ENCODE measurements at regions not wholly inside any gene's neighbourhood (a gene's known extent, or its start where the extent isn't known, plus 50 kb on each side); places are given as distances from the start of the nearest gene placed in this dataset.

GRCh38 chr16:51443934-51444333, 292.9 kb upstream of the SALL1 start:
- DNase-seq: no peak

DNA sequence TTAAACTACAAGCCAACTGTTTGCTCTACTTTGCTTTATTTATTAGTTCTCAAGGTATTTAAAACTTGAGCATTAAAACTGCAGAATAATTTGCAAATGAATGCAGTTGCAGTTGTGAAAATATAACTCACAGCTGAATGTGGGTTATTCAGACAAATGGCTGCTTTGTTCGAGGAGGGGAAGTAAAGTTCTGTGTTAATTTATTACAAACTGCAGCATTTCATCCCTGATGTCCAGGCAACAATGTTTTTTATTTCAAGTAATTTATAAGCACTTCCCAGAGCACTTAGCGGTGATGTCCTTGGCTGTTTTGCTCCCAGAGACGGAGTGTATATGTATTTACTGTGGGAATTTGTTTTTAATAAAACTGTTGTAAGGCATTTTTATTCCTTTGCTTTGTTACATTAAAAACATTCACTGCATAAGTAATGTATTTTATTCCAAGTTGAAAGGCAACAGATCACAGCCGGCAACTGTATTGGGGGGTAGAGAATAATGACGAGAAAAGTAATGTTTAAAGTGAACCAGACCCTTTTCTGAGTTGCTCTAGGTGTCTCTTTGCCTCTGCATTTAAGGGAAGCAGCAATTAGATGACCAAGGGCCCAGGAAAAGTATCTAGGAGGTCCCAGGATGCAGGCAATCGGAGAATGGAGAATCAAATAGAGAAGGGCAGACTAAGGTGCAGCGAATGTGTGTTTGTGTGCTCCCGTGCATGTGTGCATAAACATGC, 291.2 kb upstream of the SALL1 start:
- no peak for DNase-seq

- DNase-seq: no peak
Observed at GRCh38 chr16:51440131-51440889, 289.2 kb upstream of the SALL1 start.

DNA sequence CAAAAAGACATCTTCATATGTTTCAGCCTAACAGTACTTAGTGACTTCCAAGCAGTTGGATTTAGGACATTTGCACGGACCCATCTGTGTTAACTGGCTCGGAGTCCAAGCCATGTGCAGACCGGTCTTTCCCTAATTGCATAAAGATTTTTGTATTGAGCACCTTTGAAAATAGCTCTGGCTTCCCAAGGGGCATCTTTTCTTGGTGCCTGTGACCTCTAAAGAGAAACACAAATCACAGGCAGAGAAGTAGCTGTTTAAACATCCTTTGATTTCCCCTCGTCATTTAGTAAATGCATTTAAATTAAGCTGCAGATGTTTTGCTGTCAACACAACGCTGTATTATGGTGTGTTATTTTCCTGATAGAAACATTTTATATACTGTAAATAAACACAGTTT, 288.2 kb upstream of the SALL1 start:
- no peak for DNase-seq

DNA sequence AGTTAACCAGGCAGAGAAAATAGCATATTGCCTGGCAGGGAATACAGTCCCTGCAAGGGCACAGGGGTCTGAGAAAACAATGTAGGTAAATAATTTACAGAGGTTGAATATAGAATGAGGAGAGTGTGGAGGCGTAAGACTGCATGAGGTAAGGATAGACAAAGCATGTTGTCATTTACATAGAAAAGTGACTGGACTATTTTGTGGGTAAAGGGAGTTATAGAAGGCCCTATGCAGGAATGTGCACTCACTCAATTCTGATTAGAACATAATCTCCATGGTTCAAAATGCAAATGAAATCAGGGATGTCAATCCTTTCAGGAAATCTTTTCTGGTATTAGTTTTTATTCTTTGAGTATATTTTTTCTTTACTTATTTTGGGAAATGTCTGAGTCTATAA, 285.7 kb upstream of the SALL1 start:
- DNase-seq: no peak

GRCh38 chr16:51434567-51435198, 283.6 kb upstream of the SALL1 start:
- DNase-seq: no peak

DNA sequence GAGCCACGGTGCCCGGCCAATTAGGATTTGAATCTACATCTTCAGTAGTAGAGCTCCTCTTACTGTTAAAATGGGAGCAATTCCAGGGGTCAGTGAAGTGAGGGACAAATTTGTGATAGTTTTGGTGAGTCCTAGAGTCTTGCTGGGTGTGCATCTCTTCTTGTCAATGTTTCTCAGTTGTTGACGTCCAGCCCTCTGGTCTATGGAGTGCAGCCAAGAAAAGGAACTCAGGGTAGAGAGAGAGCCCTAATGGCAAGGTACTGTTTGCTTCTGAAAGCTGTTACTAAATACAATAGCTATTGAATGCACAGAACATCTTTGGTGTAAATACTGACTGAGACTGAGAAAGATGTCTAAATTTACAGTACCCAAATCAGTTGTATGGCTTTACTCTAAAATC, 282.5 kb upstream of the SALL1 start:
- no peak for DNase-seq

DNA sequence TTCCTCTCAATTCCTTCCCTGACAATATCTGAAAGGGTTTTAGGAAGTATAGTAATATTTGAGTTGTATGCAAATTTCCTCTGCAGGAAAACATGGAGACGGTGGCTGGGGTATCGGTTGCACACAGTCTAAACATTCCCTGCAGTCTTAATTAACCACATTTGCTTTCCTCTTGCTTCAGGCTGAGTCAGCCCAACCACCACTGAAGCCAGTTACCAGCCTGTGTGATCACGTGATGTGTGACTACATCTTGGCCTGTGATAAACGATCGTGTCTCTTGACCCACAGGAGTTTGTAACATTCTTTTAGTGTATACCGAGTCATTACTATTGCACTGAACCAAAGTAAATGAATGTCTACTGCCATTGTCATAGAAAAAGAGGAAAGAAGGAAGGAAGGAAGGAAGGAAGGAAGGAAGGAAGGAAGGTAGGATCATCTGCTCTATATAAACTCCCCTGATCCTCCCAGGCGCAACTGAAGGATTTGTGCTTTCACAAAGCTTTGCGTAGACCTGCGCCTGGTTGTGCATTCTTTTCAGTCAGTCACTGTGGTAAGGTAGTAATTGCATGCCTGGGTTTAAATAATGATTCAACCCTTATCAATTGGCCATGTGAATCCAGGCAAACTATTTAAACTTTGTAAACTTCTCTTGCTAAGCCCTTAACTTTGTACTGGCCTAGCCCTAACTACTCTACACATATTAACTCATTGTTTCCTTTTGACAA, 280.6 kb upstream of the SALL1 start:
- DNase-seq: no peak

GRCh38 chr16:51430716-51431369, 279.8 kb upstream of the SALL1 start:
- no peak for DNase-seq

DNA sequence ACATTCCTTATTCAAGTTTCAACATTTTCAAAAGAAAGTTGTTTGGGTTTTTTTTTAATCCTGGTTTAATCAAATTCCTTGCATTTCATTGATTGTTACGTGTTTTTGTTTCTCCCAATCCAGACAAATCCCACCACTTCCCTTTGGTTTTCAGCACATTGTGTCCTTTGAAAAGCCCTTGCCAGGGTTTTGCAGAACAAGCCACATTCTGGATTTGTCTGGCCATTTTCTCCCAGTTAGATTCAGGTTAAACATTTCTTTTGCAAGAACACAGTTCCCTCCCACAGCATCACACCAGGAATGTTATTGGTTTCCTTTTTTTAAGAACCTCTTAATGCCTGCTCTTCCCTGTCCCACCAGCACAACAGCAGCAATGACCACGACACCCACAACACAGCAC, 278.0 kb upstream of the SALL1 start:
- DNase-seq: no peak

DNA sequence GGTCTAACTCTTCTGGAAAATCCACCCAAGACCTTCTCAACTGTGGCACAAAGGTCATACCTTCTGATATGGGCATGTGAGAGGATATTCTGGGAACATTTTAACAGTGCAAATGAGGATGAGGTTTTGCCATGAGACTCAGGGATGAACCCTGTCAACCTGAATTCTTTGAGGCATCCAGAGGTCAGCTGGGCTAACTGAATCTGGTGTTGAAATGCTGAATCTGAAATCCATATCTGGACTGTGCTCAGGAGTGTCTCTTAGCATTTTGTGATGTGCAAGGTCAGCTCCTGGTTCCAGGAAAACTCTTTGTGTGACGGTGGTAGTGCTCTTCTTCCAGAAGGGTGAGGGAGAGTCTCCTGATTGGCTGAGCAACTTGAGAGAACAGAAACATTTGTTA, 276.0 kb upstream of the SALL1 start:
- DNase-seq: no peak

- DNase-seq: no peak
Observed at GRCh38 chr16:51426276-51426675, 275.2 kb upstream of the SALL1 start.

- no peak for DNase-seq
Observed at GRCh38 chr16:51420247-51420646, 269.2 kb upstream of the SALL1 start.

- no peak for DNase-seq
Observed at GRCh38 chr16:51419768-51420167, 268.7 kb upstream of the SALL1 start.

DNA sequence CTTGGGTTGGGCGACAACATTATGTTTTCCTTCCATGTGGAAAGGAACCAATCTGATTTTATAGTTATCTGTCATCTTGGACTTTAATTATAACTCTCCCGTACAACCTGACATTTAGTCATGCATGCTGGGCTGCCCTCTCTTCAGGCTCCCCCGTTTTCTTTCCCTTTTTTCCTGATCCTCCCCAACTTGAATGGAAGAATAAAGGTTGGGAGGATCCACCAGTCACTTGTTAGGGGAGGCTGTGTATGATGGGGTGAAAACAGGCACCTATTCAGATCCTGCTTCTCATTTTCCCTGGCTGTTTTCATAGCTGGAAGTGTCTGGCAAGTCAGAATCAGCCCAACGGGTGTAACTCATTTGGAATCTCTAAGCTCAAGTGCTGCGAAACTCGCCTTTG, 267.2 kb upstream of the SALL1 start:
- DNase-seq: no peak

DNA sequence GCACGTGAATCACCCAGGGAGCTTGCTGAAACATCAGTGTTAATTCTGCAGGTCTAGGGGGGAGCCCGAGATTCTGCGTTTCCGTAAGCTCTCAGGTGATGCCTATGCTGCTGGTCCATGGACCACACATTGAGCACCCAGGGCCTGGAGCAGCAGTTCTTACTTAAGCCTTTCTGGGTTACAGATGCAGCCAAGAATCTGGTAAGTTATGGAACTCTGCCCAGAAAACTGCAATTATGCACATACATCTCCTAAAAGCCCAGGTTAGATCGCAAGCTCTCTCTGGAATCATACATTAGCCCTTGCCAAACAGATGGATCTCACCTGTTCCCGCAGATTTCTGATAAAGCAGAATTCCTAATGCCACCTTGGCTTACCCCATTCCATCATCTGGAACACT, 265.9 kb upstream of the SALL1 start:
- no peak for DNase-seq

DNA sequence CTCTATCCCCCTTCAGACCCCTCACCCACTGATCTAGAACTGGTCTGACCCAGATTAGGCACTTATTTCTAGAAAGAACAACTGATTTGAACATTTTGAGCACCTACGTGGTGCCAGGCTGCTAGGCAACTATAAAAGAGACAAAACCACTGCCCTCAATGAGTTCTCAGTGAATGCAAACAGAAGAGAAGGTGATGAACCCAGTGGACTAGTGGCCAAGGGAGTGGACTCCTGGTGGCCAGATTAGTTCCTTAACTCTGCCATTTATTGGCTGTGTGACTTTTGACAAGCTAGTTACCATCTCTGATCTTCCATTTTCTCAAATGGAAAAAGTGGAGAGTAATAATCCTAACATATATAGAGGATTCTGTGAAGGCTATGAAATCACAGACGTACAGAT, 259.1 kb upstream of the SALL1 start:
- no peak for DNase-seq

DNA sequence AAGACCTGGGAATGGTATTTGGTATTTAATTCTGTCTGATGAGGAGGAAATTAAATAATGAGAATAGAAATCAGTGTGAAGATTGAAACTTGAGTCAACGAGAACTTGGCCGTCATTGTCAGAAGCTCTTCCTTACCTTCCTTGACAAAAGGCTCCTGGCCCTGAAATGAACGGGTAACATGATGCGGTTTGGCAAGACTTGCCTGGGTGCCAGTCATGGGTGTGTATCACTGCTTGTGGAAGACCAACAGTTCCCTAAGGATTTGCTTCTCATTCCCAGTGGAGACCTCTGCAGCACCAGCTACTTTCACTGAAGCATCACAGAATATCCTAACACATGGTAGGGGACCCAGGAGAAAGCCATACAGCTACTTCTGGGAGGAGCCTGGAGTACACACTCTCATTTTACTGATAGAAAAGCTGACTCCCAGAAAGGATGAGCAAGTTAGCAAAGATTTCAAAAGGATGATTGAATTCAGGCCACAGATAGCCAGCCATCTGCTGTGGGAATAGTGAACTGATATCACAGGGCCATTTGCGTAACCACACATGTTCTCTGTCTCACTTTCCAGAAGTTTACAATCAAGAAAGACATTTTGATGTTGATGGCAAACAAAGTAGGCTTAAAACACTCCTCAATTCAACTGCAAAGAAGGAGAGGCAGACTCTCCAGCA, 258.1 kb upstream of the SALL1 start:
- no peak for DNase-seq

DNA sequence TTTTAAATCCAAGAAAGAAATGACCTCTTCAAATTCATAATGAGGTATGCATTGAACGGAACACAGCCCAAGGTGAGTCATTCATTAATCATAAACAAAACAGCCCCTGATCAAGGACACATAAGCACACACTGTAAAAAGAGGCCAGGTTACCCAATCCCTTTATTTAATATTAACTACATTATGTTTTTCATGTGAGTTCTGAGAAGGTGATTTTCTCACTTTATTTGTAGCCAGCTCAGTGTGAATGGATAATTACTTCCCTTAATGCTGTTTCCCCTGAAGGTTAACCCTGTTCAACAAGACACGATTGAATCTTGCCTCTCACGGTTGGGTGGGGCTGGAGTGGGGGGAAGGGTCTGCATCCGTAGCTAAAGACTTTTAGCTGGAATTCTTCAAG, 257.3 kb upstream of the SALL1 start:
- no peak for DNase-seq

GRCh38 chr16:51407921-51408320, 256.9 kb upstream of the SALL1 start:
- no peak for DNase-seq

- no peak for DNase-seq
Observed at GRCh38 chr16:51407199-51407598, 256.1 kb upstream of the SALL1 start.

- no peak for DNase-seq
Observed at GRCh38 chr16:51405361-51405760, 254.3 kb upstream of the SALL1 start.

Data from activated CD4-positive, alpha-beta T cell treated with anti-CD3 and anti-CD28 coated beads, Interleukin-2, amount 50 U/mL, for 4 hours (primary cell).